Memory B cell (primary cell): ENCODE measurements at regions not wholly inside any gene's neighbourhood (a gene's known extent, or its start where the extent isn't known, plus 50 kb on each side); places are given as distances from the start of the nearest gene placed in this dataset.
"Not testable (repeated sequence)": the region's sequence is repeated elsewhere in the genome, so short reads cannot be mapped to it uniquely, and the experiment has no call there.

Source experiments
- ATAC-seq: fragments of 150-1000 bp; cut with Tn5 transposase; 2 replicates; pipeline ENCODE4 v1.10.0; 2021; ENCODE audit warnings: low read depth, mild to moderate bottlenecking, moderate library complexity
- DNase-seq, 2 donors: peaks; one replicate each; pipeline ENCODE4 v3.0.0; 2022; ENCODE audit warnings: low spot score in 2 of 2
- H3K27ac Mint-ChIP-seq: one replicate; pipeline ENCODE4 v1.8.0; 2022; ENCODE audit warnings: mild to moderate bottlenecking, moderate library complexity, mixed read lengths
- H3K27me3 Mint-ChIP-seq: one replicate; pipeline ENCODE4 v1.8.0; 2022; ENCODE audit warnings: mixed read lengths
- H3K36me3 Mint-ChIP-seq: one replicate; pipeline ENCODE4 v1.8.0; 2022; ENCODE audit warnings: mild to moderate bottlenecking, mixed read lengths
- H3K4me1 Mint-ChIP-seq: one replicate; pipeline ENCODE4 v1.8.0; 2022; ENCODE audit warnings: mixed read lengths
- H3K4me3 Mint-ChIP-seq: one replicate; pipeline ENCODE4 v1.8.0; 2022; ENCODE audit warnings: mild to moderate bottlenecking, moderate library complexity, mixed read lengths
- H3K9me3 Mint-ChIP-seq: one replicate; pipeline ENCODE4 v1.8.0; 2022; ENCODE audit warnings: mixed read lengths

DNA sequence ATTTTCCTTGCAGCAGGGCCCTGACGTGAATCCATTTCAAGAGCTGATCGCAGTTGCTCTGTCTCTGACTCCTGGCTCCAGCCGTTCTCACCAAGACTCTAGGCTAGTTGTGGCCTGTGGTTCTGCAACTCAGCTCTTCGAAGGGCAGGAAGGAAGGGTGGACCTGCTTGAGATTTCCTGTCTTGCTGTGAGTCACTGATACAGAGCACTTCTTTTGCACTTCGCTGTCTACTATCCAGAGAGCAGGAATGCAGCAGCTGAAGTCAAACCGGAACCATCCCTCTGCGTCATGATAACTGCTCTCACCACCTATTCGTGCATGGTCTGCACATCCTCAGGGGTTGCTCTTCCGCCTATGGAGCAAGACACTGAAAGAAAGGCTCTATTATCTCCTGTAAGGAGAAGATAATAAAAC is 59.7 kb downstream of the RAP2B start:
- H3K27ac Mint-ChIP-seq = peak overlapping the region; percentile 89
- peak overlapping the region; percentile 85 for H3K4me3 Mint-ChIP-seq
- peak; percentile 16 to 28 for DNase-seq
- peak; percentile 95 for ATAC-seq
- H3K9me3 Mint-ChIP-seq = peaks cover 1% of the 10 kb centered on the region
- H3K4me1 Mint-ChIP-seq = peaks cover 39% of the 10 kb centered on the region
- peaks cover 4% of the 10 kb centered on the region for H3K36me3 Mint-ChIP-seq
- no peaks in the 10 kb centered on the region for H3K27me3 Mint-ChIP-seq

DNA sequence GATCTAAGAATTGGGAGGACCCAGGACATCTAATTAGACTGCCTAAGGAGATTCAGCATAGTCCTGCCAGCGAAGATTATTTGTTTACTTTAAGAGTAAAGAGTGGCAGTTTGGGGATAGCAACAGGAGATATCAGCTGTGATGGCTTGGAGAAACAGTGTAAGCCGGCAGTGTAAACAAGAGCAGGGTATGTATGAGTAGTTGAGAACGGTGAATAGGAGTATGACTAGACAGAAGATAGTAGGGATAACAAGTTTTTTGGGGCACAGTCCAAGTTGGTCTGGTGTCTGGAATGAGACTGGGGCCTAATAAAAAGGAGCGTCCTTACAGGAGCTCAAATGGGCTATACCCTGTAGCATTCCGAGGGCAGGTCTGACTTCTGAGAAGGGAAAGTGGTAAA is 64.9 kb downstream of the RAP2B start:
- H3K27me3 Mint-ChIP-seq, DNase-seq, H3K27ac Mint-ChIP-seq, H3K4me3 Mint-ChIP-seq, H3K9me3 Mint-ChIP-seq, H3K36me3 Mint-ChIP-seq, H3K4me1 Mint-ChIP-seq, ATAC-seq: not testable (repeated sequence)

DNA sequence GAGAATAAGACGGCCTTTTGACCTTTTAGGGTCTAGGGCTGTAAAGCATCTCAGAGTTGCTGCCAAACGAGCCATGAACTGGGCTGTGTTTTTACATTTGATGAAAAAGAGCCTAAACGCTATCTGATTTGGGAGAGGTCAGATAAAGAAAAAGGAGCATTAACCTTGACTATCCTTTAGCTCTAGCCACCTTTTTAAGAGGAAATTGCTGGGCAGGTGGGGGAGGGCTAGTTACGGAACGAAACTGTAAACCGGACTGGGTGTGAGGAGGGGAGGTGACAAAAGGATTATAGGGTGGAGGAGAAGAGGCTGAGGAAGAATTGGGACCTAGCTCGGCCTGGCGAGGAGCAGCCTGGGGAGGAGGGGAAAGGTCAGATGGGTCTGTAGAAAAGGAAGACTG is 68.4 kb downstream of the RAP2B start:
- not testable (repeated sequence) for H3K36me3 Mint-ChIP-seq, ATAC-seq, H3K27ac Mint-ChIP-seq

DNA sequence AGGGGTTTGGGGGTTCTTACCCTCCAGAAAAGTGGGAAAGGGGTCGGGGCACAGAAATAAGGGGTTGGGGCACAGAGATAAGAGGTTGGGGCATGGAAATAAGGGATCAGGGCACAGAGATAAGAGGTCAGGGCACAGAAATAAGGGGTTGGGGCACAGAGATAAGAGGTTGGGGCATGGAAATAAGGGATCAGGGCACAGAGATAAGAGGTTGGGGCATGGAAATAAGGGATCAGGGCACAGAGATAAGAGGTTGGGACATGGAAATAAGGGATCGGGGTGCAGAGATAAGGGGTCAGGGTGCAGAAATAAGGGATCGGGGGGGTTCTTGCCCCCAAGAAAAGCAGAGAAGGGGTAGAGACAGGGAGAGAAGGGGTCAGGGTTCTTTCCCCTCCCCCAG is 69.2 kb downstream of the RAP2B start:
- not testable (repeated sequence) for DNase-seq, ATAC-seq, H3K27me3 Mint-ChIP-seq, H3K4me3 Mint-ChIP-seq, H3K27ac Mint-ChIP-seq, H3K4me1 Mint-ChIP-seq, H3K9me3 Mint-ChIP-seq, H3K36me3 Mint-ChIP-seq

More for the DNA sequence above, 68.4 kb downstream of the RAP2B start:
- not testable (repeated sequence) for DNase-seq, H3K4me3 Mint-ChIP-seq, H3K27me3 Mint-ChIP-seq, H3K4me1 Mint-ChIP-seq, H3K9me3 Mint-ChIP-seq

DNA sequence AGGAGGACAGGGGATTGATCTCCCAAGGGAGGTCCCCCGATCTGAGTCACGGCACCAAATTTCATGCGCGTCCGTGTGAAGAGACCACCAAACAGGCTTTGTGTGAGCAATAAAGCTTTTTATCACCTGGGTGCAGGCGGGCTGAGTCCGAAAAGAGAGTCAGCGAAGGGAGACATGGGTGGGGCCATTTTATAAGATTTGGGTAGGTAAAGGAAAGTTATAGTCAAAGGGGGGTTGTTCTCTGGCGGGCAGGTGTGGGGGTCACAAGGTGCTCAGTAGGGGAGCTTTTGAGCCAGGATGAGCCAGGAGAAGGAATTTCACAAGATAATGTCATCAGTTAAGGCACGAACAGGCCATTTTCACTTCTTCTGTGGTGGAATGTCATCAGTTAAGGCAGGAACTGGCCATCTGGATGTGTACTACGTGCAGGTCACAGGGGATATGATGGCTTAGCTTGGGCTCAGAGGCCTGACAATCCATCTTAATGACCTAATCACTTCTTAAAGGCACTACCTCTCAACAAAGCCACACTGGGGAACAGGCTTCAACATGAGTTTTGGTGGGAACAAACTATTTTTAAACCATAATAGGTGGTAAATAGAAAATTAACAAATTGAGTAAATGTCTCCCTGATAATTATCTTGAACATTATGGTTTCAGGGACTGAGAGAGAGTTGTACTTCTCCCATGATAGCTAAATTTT is 70.2 kb downstream of the RAP2B start:
- not testable (repeated sequence) for ATAC-seq, H3K27me3 Mint-ChIP-seq, H3K4me3 Mint-ChIP-seq, H3K4me1 Mint-ChIP-seq, DNase-seq, H3K36me3 Mint-ChIP-seq, H3K9me3 Mint-ChIP-seq, H3K27ac Mint-ChIP-seq

DNA sequence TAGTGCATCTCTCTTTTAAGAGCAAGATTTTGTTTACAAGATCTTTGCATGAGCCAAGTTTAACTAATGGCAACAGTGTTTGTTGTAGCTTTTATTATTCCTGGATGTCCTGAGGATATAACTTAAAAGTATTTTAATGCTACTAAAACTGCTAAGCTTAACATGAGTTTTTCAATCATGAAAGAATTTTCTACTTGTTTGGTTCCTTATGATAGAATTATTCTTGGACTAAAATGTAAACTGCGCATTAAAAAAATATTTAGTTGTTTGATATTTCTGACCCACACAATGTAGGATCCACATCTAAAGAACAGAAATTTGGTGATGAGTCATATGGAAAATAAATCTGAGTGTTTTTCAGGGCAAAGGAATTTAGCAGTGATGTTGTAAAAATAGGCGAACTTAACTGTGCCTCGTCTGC is 70.8 kb downstream of the RAP2B start:
- Mint-ChIP-seq H3K9me3 (no peaks in the 10 kb centered on the region), H3K36me3 (peaks cover 3% of the 10 kb centered on the region), H3K4me3 (no peak overlapping the region), H3K27ac (no peak overlapping the region), H3K27me3 (peaks cover 5% of the 10 kb centered on the region), H3K4me1 (peaks cover 2% of the 10 kb centered on the region)
- DNase-seq (no peak), ATAC-seq (no peak)

DNA sequence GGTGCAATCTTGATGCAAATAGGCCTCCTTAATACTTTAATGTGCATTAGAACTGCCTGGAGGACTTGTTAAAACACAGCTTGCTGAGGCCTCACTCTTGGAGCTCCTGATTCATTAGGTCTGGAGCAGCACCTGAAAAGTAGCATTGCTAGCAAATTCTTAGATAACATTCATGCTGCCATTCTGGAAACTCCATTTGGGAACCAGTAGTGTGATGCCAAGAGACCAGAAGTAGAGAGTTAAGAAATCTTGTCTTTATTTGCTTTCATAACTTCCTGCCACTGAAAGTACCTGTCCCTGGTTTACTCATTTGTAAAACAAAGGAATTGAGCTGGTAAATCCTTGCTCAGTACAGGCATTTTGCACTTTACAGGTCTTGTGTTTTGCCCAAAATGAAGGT is 72.0 kb downstream of the RAP2B start:
- peaks cover 5% of the 10 kb centered on the region for H3K27me3 Mint-ChIP-seq
- DNase-seq (no peak), ATAC-seq (no peak)
- no peak overlapping the region for H3K27ac Mint-ChIP-seq
- H3K36me3 Mint-ChIP-seq = peaks cover 3% of the 10 kb centered on the region
- no peaks in the 10 kb centered on the region for H3K9me3 Mint-ChIP-seq
- no peak overlapping the region for H3K4me3 Mint-ChIP-seq
- peaks cover 2% of the 10 kb centered on the region for H3K4me1 Mint-ChIP-seq

DNA sequence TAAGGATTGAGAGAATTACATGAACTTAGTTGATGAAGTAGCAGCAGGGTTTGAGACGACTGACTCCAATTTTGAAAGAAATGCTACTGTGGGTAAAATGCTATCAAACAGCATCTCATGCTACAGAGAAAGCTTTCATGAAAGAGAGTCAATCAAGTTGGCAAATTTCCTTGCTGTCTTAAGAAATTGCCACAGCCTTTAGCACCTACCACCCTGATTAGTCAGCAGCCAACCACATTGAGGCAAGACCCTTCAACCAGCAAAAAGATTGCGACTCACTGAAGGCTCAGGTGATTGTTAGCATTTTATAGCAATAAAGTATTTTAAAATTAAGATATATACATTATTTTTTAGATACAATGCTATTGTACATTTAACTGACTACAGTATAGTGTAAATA is 80.9 kb downstream of the RAP2B start:
- Mint-ChIP-seq H3K9me3 (peaks cover 2% of the 10 kb centered on the region), H3K4me1 (no peaks in the 10 kb centered on the region), H3K4me3 (no peak overlapping the region), H3K27me3 (peaks cover 4% of the 10 kb centered on the region), H3K27ac (no peak overlapping the region), H3K36me3 (peaks cover 3% of the 10 kb centered on the region)
- DNase-seq (no peak), ATAC-seq (no peak)

DNA sequence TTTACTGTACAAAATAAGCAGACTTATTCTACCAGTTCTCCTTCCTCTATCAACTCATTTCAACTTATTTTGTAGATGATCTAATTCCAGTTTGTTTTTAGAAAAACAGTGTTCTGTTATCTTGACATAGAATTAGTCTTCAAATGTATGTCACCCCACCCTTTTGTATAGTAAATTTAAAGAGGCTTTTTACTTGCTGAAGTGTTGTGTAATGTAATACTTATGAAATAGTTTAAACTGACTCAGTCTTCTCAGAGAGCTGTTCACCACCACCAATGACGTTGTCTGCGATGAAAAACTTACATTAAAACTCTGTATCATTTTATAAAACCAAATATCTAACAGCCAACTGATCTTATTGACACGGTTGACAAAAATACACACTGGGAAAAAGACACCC is 82.9 kb downstream of the RAP2B start:
- Mint-ChIP-seq H3K27me3 (peaks cover 4% of the 10 kb centered on the region), H3K9me3 (peaks cover 2% of the 10 kb centered on the region), H3K4me3 (no peak overlapping the region), H3K4me1 (peaks cover 2% of the 10 kb centered on the region), H3K27ac (no peak overlapping the region), H3K36me3 (peaks cover 3% of the 10 kb centered on the region)
- ATAC-seq = no peak
- no peak for DNase-seq

DNA sequence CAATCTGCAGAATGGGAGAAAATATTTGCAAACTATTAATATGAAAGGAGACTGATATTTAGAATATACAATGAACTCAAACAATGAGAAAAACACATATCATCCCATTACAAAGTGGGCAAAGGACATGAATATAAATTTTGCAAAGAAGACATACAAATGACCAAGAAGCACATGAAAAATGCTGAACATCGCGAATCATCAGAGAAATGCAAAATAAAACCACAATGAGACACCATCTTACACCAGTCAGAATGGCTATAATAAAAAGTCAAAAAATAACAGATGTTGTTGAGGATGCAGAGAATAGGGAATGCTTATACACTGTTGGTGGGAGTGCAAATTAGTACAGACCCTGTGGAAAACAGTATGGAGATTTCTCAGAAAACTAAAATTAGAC is 83.6 kb downstream of the RAP2B start:
- ATAC-seq (no peak), DNase-seq (no peak)
- Mint-ChIP-seq H3K4me3 (no peak overlapping the region), H3K36me3 (peaks cover 3% of the 10 kb centered on the region), H3K9me3 (peaks cover 2% of the 10 kb centered on the region), H3K27me3 (peaks cover 4% of the 10 kb centered on the region), H3K4me1 (peaks cover 9% of the 10 kb centered on the region), H3K27ac (no peak overlapping the region)

DNA sequence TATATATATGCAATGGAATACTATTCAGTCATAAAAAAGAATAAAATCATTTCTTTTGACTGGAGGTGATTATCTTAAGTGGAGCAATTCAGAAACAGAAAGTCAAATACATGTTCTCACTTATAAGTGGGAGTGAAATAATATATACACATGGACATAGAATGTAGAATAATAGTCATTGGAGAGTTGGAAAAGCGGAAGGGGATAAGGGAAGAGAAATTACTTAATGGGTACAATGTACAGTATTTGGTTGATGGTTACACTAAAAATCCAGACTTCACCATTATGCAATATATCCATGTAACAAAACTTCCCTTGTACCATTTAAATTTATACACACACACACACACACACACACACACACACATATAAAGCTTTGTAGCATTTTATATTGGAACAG is 84.3 kb downstream of the RAP2B start:
- H3K4me3 Mint-ChIP-seq = no peak overlapping the region

DNA sequence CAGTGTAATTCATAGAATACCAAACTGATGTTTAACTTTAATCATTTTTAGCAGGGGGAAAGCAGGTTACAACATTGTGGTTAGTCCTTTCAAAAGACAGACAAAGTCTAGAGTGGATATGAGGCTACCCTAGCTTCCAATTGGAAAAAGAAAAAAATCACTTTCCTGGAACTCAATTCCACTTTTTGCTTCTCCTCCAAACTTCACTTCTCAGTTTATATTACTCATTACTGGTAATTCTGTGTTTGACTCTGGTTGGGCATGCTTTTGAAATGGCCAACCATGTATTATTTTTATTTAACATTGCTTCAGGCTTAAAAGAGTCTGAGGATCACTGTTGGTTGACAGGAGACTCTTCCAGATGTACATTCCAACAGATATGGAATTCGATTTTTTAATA is 84.8 kb downstream of the RAP2B start:
- Mint-ChIP-seq H3K4me1 (peaks cover 14% of the 10 kb centered on the region), H3K36me3 (peaks cover 3% of the 10 kb centered on the region), H3K27ac (no peak overlapping the region), H3K27me3 (peaks cover 4% of the 10 kb centered on the region), H3K9me3 (peaks cover 2% of the 10 kb centered on the region), H3K4me3 (no peak overlapping the region)
- no peak for ATAC-seq
- no peak for DNase-seq

More for the DNA sequence above, 84.3 kb downstream of the RAP2B start:
- ATAC-seq = no peak
- Mint-ChIP-seq H3K27me3 (peaks cover 4% of the 10 kb centered on the region), H3K27ac (no peak overlapping the region), H3K4me1 (peaks cover 12% of the 10 kb centered on the region), H3K36me3 (peaks cover 3% of the 10 kb centered on the region), H3K9me3 (peaks cover 2% of the 10 kb centered on the region)
- DNase-seq = no peak

DNA sequence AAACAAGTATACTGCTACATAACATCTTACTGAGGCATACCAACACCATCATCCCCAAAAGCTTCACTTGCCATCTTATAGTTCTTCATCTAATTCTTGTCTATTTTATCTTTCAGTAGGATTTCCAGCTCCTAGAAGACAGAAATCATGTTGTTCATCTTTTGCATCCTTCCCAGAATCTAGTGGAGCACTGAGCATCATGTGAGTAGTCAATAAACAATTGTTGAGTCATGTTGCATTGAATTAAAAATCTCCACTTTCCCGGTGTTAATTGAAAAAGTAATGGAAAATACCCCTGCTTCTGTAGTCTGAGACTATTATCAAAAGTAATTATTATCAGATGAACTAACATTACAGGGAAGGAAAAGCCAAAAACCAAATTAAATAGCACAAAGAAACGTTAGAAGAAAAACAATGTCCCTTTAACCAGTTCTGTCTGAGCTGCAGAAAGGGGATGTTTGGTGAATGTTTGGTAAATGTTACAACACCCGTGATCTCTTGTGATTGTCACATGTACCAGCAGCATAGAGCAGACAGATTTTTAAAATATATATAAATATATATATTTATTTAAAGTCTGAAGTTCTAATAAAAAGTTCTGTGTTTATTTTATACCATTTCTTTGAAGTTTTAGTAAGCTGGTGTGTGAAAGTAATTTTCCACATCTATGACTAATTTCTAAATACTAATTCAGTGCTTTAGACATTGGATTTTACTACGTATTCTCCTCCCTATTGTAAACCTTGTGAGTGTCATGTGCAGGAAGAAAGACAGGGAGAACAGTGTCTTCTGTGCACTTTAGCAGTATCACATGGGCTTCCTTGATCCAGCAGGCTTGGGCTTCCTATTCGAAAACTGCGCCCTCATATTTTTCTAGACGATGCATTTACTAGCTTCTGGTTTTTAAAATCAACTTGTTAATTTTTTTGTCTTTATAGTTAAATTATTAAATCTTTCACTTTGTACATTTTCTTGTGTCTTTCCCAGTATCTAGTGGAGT is 85.6 kb downstream of the RAP2B start:
- peaks cover 19% of the 10 kb centered on the region for H3K4me1 Mint-ChIP-seq
- H3K36me3 Mint-ChIP-seq = no peaks in the 10 kb centered on the region
- ATAC-seq (no peak), DNase-seq (no peak)
- no peak overlapping the region for H3K27ac Mint-ChIP-seq
- peaks cover 2% of the 10 kb centered on the region for H3K27me3 Mint-ChIP-seq
- no peak overlapping the region for H3K4me3 Mint-ChIP-seq
- H3K9me3 Mint-ChIP-seq = peaks cover 2% of the 10 kb centered on the region

DNA sequence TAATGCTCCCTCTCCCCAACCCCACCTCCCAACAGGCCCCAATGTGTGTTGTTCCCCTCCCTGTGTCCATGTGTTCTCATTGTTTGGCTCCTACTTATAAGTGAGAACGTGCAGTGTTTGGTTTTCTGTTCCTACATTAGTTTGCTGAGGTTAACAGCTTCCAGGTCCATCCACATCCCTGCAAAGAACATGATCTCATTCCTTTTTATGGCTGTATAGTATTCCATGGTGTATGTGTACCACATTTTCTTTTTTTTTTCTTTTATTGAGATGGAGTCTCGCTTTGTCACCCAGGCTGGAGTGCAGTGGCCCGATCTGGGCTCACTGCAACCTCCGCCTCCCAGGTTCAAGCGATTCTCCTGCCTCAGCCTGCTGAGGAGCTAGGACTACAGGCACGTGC is 86.8 kb downstream of the RAP2B start:
- peaks cover 19% of the 10 kb centered on the region for H3K4me1 Mint-ChIP-seq
- not testable (repeated sequence) for H3K4me3 Mint-ChIP-seq, H3K27ac Mint-ChIP-seq, H3K9me3 Mint-ChIP-seq, H3K27me3 Mint-ChIP-seq, DNase-seq, H3K36me3 Mint-ChIP-seq, ATAC-seq
